Keratinocyte (primary cell): ENCODE measurements at regions not wholly inside any gene's neighbourhood (a gene's known extent, or its start where the extent isn't known, plus 50 kb on each side); places are given as distances from the start of the nearest gene placed in this dataset.

Experiments
- DNase-seq: peaks from one replicate; pipeline ENCODE4 v3.0.0-alpha.2; 2011; ENCODE audit warnings: low read depth, missing footprints, low spot score
- FAIRE-seq: peaks from 2 replicates; lab custom pipeline; 2011; peaks lifted over from hg19 to GRCh38; lab: Jason Lieb, UNC
- H2AFZ ChIP-seq: 2 replicates; pipeline ENCODE4 v1.6.0; 2012; ENCODE audit warnings: low read length, control low read depth, inconsistent platforms; ENCODE audit not compliant: control insufficient read depth
- H3K27ac ChIP-seq: 2 replicates; pipeline ENCODE4 v1.5.1; 2011; ENCODE audit warnings: low read length; ENCODE audit not compliant: control insufficient read depth, insufficient read depth
- H3K27me3 ChIP-seq: 3 replicates; pipeline ENCODE4 v1.6.0; 2011; ENCODE audit warnings: low read length; ENCODE audit not compliant: control insufficient read depth, insufficient read depth; ENCODE audit errors: extremely low read depth
- H3K36me3 ChIP-seq, 2 experiments: 2 replicates in 1 of 2; 3 replicates in 1 of 2; pipeline ENCODE4 v1.5.1; 2011; ENCODE audit warnings: low read length in 2 of 2, mild to moderate bottlenecking in 1 of 2; ENCODE audit not compliant: control insufficient read depth in 2 of 2, insufficient read depth in 2 of 2; ENCODE audit errors: extremely low read depth in 1 of 2
- H3K4me1 ChIP-seq: 3 replicates; pipeline ENCODE4 v1.5.1; 2011; ENCODE audit warnings: low read length; ENCODE audit not compliant: control insufficient read depth, insufficient read depth; ENCODE audit errors: extremely low read depth
- H3K4me2 ChIP-seq: 3 replicates; pipeline ENCODE4 v1.6.0; 2011; ENCODE audit warnings: low read depth, low read length; ENCODE audit not compliant: control insufficient read depth, insufficient read depth; ENCODE audit errors: extremely low read depth
- H3K4me3 ChIP-seq, 3 experiments: fragments of 200-600 bp in 1 of 3; sonication (generic) in 1 of 3; 2 replicates in 2 of 3; 3 replicates in 1 of 3; pipeline ENCODE4 v1.5.1; 2011 to 2016; ENCODE audit warnings: low read length in 3 of 3, mild to moderate bottlenecking in 3 of 3, control low read depth in 2 of 3, inconsistent platforms in 1 of 3, low read depth in 1 of 3, mixed read lengths in 1 of 3, mixed run types in 1 of 3, moderate library complexity in 1 of 3; ENCODE audit not compliant: control insufficient read depth in 2 of 3, insufficient read depth in 2 of 3; ENCODE audit errors: extremely low read depth in 1 of 3
- H3K79me2 ChIP-seq: 2 replicates; pipeline ENCODE4 v1.6.0; 2012; ENCODE audit warnings: low read length; ENCODE audit not compliant: control insufficient read depth, insufficient read depth
- H3K9ac ChIP-seq: 3 replicates; pipeline ENCODE4 v1.6.0; 2011; ENCODE audit warnings: low read length; ENCODE audit not compliant: control insufficient read depth, insufficient read depth; ENCODE audit errors: extremely low read depth
- H3K9me1 ChIP-seq: 3 replicates; pipeline ENCODE4 v1.6.0; 2011; ENCODE audit warnings: low read length; ENCODE audit not compliant: control insufficient read depth, insufficient read depth; ENCODE audit errors: extremely low read depth
- H3K9me3 ChIP-seq: 2 replicates; pipeline ENCODE4 v1.5.1; 2012; ENCODE audit warnings: low read depth, low read length; ENCODE audit not compliant: control insufficient read depth
- H4K20me1 ChIP-seq: 3 replicates; pipeline ENCODE4 v1.6.0; 2011; ENCODE audit warnings: low read length; ENCODE audit not compliant: control insufficient read depth, insufficient read depth; ENCODE audit errors: extremely low read depth
- CTCF ChIP-seq, 3 experiments: IDR thresholded peaks in 1 of 3; conservative IDR thresholded peaks in 1 of 3; optimal IDR thresholded peaks in 1 of 3; 2 replicates in 2 of 3; 3 replicates in 1 of 3; pipeline versions ENCODE3 to v1.5.1; 2011; ENCODE audit warnings: low read length in 3 of 3, mild to moderate bottlenecking in 3 of 3, moderate library complexity in 2 of 3, control low read depth in 1 of 3, inconsistent platforms in 1 of 3; ENCODE audit not compliant: insufficient read depth in 2 of 3; ENCODE audit errors: extremely low read depth in 1 of 3
- EZH2 ChIP-seq: IDR thresholded peaks from one replicate; pipeline ENCODE4 v1.6.1; 2012; ENCODE audit warnings: inconsistent platforms, mild to moderate bottlenecking, low read length, moderate library complexity
- dilution Hi-C: fragments of 300-500 bp; cut with MboI; formaldehyde crosslinking; loops from one replicate; pipeline ENCODE4 v1.7.0; 2020; ENCODE audit warnings: low sequenced_read_pairs; ENCODE audit not compliant: extremely low pct_ligation_motif_present

GRCh38 chr4:55744369-55744768 lies 75.2 kb upstream of the EXOC1L start:
- H3K9me1 ChIP-seq = no peaks in the 10 kb centered on the region
- no peak overlapping the region for H3K27ac ChIP-seq
- H3K36me3 ChIP-seq = no peaks in the 10 kb centered on the region
- no peaks in the 10 kb centered on the region for H3K9me3 ChIP-seq
- dilution Hi-C loops = no loop called here
- FAIRE-seq = no peak
- no peaks in the 10 kb centered on the region for H3K79me2 ChIP-seq
- no peak overlapping the region for H3K4me3 ChIP-seq
- no peaks in the 10 kb centered on the region for H4K20me1 ChIP-seq
- no peak overlapping the region for H3K9ac ChIP-seq
- no peak overlapping the region for H3K4me2 ChIP-seq
- TF ChIP-seq CTCF (optimal IDR thresholded peaks at IDR 0.05 in 1 of 3, IDR thresholded peaks at IDR 0.05 in 1 of 3, conservative IDR thresholded peaks at IDR 0.05 in 1 of 3; ENCODE audit: extremely low read depth in 1 of 3, insufficient read depth in 2 of 3, low read length in 3 of 3) (no peak), EZH2 (no peak)
- H3K4me1 ChIP-seq = no peaks in the 10 kb centered on the region
- DNase-seq = no peak
- H3K27me3 ChIP-seq = no peaks in the 10 kb centered on the region
- no peak overlapping the region for H2AFZ ChIP-seq

DNA sequence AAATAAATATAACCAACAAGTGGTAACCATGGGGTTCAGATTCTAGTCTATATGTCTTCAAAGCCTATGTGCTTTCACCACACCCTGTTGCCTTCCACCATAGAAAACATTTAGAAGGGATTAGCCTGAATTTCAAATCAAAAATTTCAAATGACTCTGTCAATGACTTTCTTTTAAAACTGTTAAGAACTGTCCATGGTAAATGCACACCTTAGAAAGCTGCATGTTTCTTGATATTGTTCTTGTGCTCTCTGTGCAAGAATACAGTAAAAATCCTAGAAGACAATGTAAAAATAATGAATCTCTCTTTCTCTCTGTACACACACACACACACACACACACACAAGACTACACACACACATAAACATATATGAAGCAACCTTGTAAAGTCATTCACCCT lies 74.6 kb upstream of the EXOC1L start:
- dilution Hi-C loops = no loop called here

More for the DNA sequence above, 74.6 kb upstream of the EXOC1L start:
- H4K20me1 ChIP-seq = no peaks in the 10 kb centered on the region
- H3K36me3 ChIP-seq = no peaks in the 10 kb centered on the region
- no peaks in the 10 kb centered on the region for H3K4me1 ChIP-seq
- no peak overlapping the region for H3K4me2 ChIP-seq
- H3K9me3 ChIP-seq = no peaks in the 10 kb centered on the region
- H3K9me1 ChIP-seq = no peaks in the 10 kb centered on the region
- no peak overlapping the region for H2AFZ ChIP-seq
- TF ChIP-seq EZH2 = no peak
- TF ChIP-seq CTCF (optimal IDR thresholded peaks at IDR 0.05 in 1 of 3, IDR thresholded peaks at IDR 0.05 in 1 of 3, conservative IDR thresholded peaks at IDR 0.05 in 1 of 3; ENCODE audit: extremely low read depth in 1 of 3, insufficient read depth in 2 of 3, low read length in 3 of 3) = no peak
- no peaks in the 10 kb centered on the region for H3K27me3 ChIP-seq
- FAIRE-seq (no peak), DNase-seq (no peak)
- H3K27ac ChIP-seq = no peak overlapping the region
- H3K9ac ChIP-seq = no peak overlapping the region
- H3K79me2 ChIP-seq = no peaks in the 10 kb centered on the region
- H3K4me3 ChIP-seq = no peak overlapping the region
